SK-N-MC (cell line): ENCODE measurements at regions not wholly inside any gene's neighbourhood (a gene's known extent, or its start where the extent isn't known, plus 50 kb on each side); places are given as distances from the start of the nearest gene placed in this dataset.
A peak's percentile ranks its signal among the peaks of the same experiment; 100 is the strongest.

Experiments
- DNase-seq: peaks from one replicate; pipeline ENCODE4 v3.0.0-alpha.2; 2011; ENCODE audit warnings: low read depth, low spot score
- H3K27ac ChIP-seq: fragments of 200-600 bp; sonication (generic); 2 replicates; pipeline ENCODE4 v1.5.1; 2016; ENCODE audit warnings: mixed run types
- H3K36me3 ChIP-seq: fragments of 200-600 bp; sonication (generic); 2 replicates; pipeline ENCODE4 v1.6.1; 2017; ENCODE audit warnings: antibody characterized with exemption, low read length, mixed read lengths; ENCODE audit not compliant: insufficient read depth
- H3K4me3 ChIP-seq: fragments of 200-600 bp; sonication (generic); 2 replicates; pipeline ENCODE4 v1.5.1; 2016
- H3K9ac ChIP-seq: fragments of 200-600 bp; sonication (generic); 2 replicates; pipeline ENCODE4 v1.8.0; 2017; ENCODE audit warnings: mixed run types, mixed read lengths; ENCODE audit not compliant: insufficient read length
- H3K9me3 ChIP-seq: fragments of 200-600 bp; sonication (generic); 2 replicates; pipeline ENCODE4 v1.6.1; 2017; ENCODE audit warnings: low read depth, mild to moderate bottlenecking, antibody characterized with exemption, low read length, moderate library complexity, mixed read lengths
- EZH2 ChIP-seq: fragments of 200-600 bp; sonication (generic); IDR thresholded peaks from one replicate; pipeline ENCODE4 v1.6.1; 2017; ENCODE audit warnings: antibody characterized with exemption
- FOXP2 ChIP-seq: optimal IDR thresholded peaks from 2 replicates; pipeline ENCODE3; 2011; ENCODE audit warnings: mild to moderate bottlenecking, moderate library complexity; ENCODE audit not compliant: insufficient read depth; ENCODE audit errors: extremely low read length, control extremely low read depth
- POLR2AphosphoS5 ChIP-seq: IDR thresholded peaks from 2 replicates; pipeline ENCODE4 v1.6.1; 2012; ENCODE audit warnings: mild to moderate bottlenecking, low read depth, low read length, borderline replicate concordance

DNA sequence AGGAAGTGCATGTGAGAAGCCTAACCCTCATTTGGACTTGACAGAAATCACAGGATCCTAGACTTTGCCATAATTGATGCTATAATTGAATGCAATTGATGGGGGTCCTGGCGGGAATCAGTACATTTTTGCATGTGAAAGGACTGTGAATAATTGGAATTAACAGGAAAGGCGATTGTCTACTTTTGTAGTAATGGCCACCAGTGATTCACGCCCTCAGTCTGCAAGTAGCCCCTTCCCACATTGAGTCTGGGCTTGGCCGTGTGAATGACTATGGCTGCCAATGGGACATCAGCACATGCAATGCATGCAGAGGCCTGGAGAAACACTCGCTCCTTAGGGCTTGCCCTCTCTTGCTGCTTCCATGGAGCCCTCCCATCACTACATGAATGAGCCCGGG lies 107.8 kb upstream of the OSMR start:
- DNase-seq = no peak
- no peak overlapping the region for H3K4me3 ChIP-seq
- no peak for TF ChIP-seq EZH2
- no peak for TF ChIP-seq POLR2AphosphoS5
- no peak for TF ChIP-seq FOXP2
- no peaks in the 10 kb centered on the region for H3K9me3 ChIP-seq
- H3K9ac ChIP-seq = no peak overlapping the region
- H3K27ac ChIP-seq = no peak overlapping the region
- H3K36me3 ChIP-seq = no peaks in the 10 kb centered on the region

GRCh38 chr5:38739011-38739704 lies 106.7 kb upstream of the OSMR start:
- no peak overlapping the region for H3K4me3 ChIP-seq
- no peak for TF ChIP-seq POLR2AphosphoS5
- no peak for TF ChIP-seq EZH2
- H3K27ac ChIP-seq = peak overlapping the region; percentile 73
- DNase-seq = no peak
- no peak overlapping the region for H3K9ac ChIP-seq
- H3K9me3 ChIP-seq = peaks cover 7% of the 10 kb centered on the region; the same call in 1 of the 2 replicates
- H3K36me3 ChIP-seq = no peaks in the 10 kb centered on the region

GRCh38 chr5:38739705-38740045 lies 106.1 kb upstream of the OSMR start:
- no peak overlapping the region for H3K4me3 ChIP-seq
- peak overlapping the region; percentile 73; the same call in 1 of the 2 replicates for H3K27ac ChIP-seq
- no peak for TF ChIP-seq POLR2AphosphoS5
- TF ChIP-seq FOXP2 = no peak
- no peak for TF ChIP-seq EZH2
- no peaks in the 10 kb centered on the region for H3K36me3 ChIP-seq
- H3K9me3 ChIP-seq = peaks cover 7% of the 10 kb centered on the region; the same call in 1 of the 2 replicates
- DNase-seq = no peak
- H3K9ac ChIP-seq = no peak overlapping the region

- H3K9me3 ChIP-seq = peaks cover 7% of the 10 kb centered on the region; the same call in 1 of the 2 replicates
These were observed 103.0 kb upstream of the OSMR start for GRCh38 chr5:38742821-38743220.

GRCh38 chr5:38743562-38743961 lies 102.2 kb upstream of the OSMR start:
- H3K36me3 ChIP-seq = no peaks in the 10 kb centered on the region
- peaks cover 7% of the 10 kb centered on the region; the same call in 1 of the 2 replicates for H3K9me3 ChIP-seq
- no peak overlapping the region for H3K9ac ChIP-seq
- DNase-seq = no peak
- H3K27ac ChIP-seq = no peak overlapping the region
- TF ChIP-seq POLR2AphosphoS5 (no peak), FOXP2 (no peak), EZH2 (no peak)
- no peak overlapping the region for H3K4me3 ChIP-seq

More at GRCh38 chr5:38742821-38743220, 103.0 kb upstream of the OSMR start:
- no peak for DNase-seq
- H3K36me3 ChIP-seq = no peaks in the 10 kb centered on the region
- no peak overlapping the region for H3K4me3 ChIP-seq
- no peak overlapping the region for H3K27ac ChIP-seq
- TF ChIP-seq FOXP2 (no peak), POLR2AphosphoS5 (no peak), EZH2 (no peak)
- no peak overlapping the region for H3K9ac ChIP-seq

DNA sequence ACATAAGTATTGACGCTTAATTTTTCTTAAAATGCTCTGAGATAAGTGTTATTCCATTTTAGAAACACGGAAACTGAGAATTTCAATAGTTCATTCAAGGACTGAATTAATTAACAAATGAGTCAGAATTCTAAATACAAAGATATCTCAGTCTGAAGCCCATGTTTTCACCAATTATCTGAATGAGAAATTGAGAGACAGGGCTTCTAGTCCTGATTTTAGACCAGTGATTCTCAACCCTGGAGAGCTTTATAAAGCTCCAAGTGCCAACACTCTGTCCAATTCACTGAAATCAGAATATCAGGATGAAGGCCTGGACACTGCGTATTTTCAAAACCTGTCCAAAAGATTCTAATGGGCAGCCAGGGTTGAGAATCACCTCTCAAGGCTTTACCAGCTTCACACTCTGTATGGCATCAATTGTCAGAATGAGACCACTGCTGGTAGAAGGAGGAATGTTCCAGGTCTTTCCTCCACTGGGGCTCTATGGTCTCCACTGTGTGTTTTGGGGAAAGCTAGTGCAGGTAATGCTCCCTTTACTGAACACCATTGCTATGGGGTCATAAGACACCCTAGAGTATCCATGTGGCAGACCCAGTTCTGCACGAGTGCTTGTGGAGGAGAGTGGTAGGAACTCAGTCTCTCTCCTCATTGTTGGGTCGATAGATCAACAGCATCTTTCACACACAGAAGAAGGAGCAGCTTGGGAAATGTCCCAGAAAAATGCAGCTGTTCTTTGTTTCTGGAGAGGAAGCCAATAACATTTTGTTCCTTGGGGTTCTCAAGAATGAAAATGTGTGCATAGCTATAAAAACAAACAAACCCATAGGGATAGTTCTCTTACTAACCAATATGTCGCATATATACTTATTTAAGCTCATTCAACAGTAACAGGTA lies 99.7 kb upstream of the OSMR start:
- TF ChIP-seq FOXP2 = no peak
- no peak for TF ChIP-seq EZH2
- TF ChIP-seq POLR2AphosphoS5 = no peak
- Histone ChIP-seq H3K27ac (no peak overlapping the region), H3K9ac (no peak overlapping the region), H3K36me3 (no peaks in the 10 kb centered on the region), H3K9me3 (peaks cover 7% of the 10 kb centered on the region; the same call in 1 of the 2 replicates), H3K4me3 (no peak overlapping the region)
- DNase-seq = no peak

DNA sequence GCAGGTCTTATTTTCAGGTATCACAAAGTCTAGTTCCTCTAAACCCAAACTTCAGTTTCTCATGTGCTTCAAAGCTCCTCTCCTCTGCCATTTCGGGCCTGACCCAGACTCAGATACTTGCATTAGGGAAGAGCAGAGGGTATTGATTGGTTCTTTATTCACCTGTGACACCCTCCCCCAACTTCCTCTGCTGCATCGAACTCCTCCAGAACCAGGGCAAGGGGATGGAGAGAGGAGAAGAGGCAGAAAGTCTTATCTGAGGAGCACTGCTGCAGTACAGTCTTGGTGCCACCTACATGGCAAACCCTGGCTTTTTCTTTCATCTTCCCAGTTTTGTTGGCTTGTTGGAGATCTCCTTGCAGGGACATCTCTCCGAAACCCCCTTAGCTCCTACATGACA lies 96.0 kb upstream of the OSMR start:
- no peak overlapping the region for H3K4me3 ChIP-seq
- no peak overlapping the region for H3K9ac ChIP-seq
- H3K9me3 ChIP-seq = no peaks in the 10 kb centered on the region
- DNase-seq = no peak
- TF ChIP-seq FOXP2 = no peak
- TF ChIP-seq POLR2AphosphoS5 = no peak
- no peak for TF ChIP-seq EZH2
- no peaks in the 10 kb centered on the region for H3K36me3 ChIP-seq
- no peak overlapping the region for H3K27ac ChIP-seq

DNA sequence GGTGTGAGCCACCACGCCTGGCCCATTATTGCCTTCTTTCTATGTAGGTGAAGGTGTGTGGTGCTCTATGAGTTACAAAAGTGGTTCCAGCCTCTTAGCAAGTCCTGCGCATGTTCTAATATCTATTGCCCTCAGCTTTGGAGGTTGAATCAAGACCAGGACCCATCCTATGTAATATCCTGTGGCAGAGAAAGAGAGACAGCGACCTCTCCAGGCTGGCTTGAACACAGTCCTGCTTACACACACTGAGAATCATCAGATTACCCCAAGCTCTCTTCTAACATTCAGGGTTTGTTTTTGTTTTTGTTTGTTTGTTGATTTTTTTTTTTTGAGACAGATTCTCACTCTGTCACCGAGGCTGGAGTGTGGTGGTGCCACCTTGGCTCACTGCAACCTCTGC lies 94.7 kb upstream of the OSMR start:
- Histone ChIP-seq H3K4me3 (no peak overlapping the region), H3K9ac (no peak overlapping the region), H3K9me3 (no peaks in the 10 kb centered on the region), H3K36me3 (no peaks in the 10 kb centered on the region), H3K27ac (no peak overlapping the region)
- DNase-seq = no peak
- no peak for TF ChIP-seq EZH2
- TF ChIP-seq FOXP2 = no peak
- TF ChIP-seq POLR2AphosphoS5 = no peak
